ENCODE measurements at regions not wholly inside any gene's neighbourhood (a gene's known extent, or its start where the extent isn't known, plus 50 kb on each side); places are given as distances from the start of the nearest gene placed in this dataset.

DNA sequence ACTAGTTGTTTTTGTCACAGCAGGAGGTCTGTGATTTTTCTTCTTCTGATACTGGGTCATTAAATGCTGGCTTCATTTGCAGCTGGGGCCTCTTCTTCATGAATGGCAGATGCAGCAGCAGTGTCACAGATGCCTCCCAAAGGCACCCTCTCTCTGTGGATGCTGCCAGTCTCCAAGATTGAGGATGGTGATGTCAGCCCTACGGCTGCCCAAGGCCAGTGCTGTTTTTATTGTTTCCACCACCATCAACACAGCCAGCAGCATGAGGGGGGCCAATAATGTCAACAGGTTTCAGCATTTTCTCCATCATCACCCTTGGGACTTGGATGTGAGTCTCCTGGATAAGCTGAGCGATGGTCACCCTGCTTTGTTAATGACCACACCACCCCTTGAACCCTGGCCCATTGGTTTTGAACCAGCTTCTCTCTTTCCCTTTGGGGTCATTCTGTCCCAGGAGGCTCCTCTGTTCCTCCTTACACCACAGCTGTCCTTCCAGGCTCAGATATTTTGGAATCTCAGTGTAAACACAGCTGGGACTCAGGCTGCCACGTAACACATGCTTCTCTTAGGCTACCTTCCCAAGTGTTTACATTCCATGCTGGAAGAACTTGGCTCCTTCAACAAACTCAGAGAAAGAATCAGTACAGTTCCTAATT is 151.7 kb upstream of the DDHD1 start:
- TF ChIP-seq EZH2 (IDR thresholded peaks at IDR 0.05; ENCODE audit: borderline replicate concordance, low read length) (no peak), CTCF (IDR thresholded peaks at IDR 0.05; ENCODE audit: low read length) (no peak)
- H3K4me3 ChIP-seq (ENCODE audit: low read depth, low read length, poor library complexity, severe bottlenecking), result no peak overlapping the region
- H3K9me2 ChIP-seq (ENCODE audit: low read depth, low read length), result no peaks in the 10 kb centered on the region
- H3K27me3 ChIP-seq (ENCODE audit: insufficient read depth, low read length), result no peaks in the 10 kb centered on the region
- H3K4me2 ChIP-seq (ENCODE audit: low read length), result no peak overlapping the region
- no peaks in the 10 kb centered on the region for H3K4me1 ChIP-seq (ENCODE audit: insufficient read depth, low read length, severe bottlenecking)
- H3F3A ChIP-seq (ENCODE audit: insufficient read depth, low read length), result no peaks in the 10 kb centered on the region
- H4K20me1 ChIP-seq (ENCODE audit: insufficient read depth, low read length), result no peaks in the 10 kb centered on the region
- H3K27ac ChIP-seq (ENCODE audit: low read depth, low read length, poor library complexity, severe bottlenecking), result no peak overlapping the region
- H3K79me2 ChIP-seq (ENCODE audit: insufficient read depth, low read length), result no peaks in the 10 kb centered on the region
- no peak overlapping the region for H3K9ac ChIP-seq (ENCODE audit: low read length)
- H3K36me3 ChIP-seq (ENCODE audit: insufficient read depth, low read length), result no peaks in the 10 kb centered on the region
- no peaks in the 10 kb centered on the region for H3K9me3 ChIP-seq (ENCODE audit: low read length)
- H2AFZ ChIP-seq (ENCODE audit: low read length), result no peak overlapping the region

- no peak overlapping the region for H3K27ac ChIP-seq (ENCODE audit: low read depth, low read length, poor library complexity, severe bottlenecking)
- H3K4me2 ChIP-seq (ENCODE audit: low read length), result no peak overlapping the region
- H3K4me1 ChIP-seq (ENCODE audit: insufficient read depth, low read length, severe bottlenecking), result no peaks in the 10 kb centered on the region
- H4K20me1 ChIP-seq (ENCODE audit: insufficient read depth, low read length), result no peaks in the 10 kb centered on the region
- H3K36me3 ChIP-seq (ENCODE audit: insufficient read depth, low read length), result no peaks in the 10 kb centered on the region
- H3K4me3 ChIP-seq (ENCODE audit: low read depth, low read length, poor library complexity, severe bottlenecking), result no peak overlapping the region
- no peaks in the 10 kb centered on the region for H3F3A ChIP-seq (ENCODE audit: insufficient read depth, low read length)
- H3K27me3 ChIP-seq (ENCODE audit: insufficient read depth, low read length), result no peaks in the 10 kb centered on the region
- no peak overlapping the region for H3K9ac ChIP-seq (ENCODE audit: low read length)
- TF ChIP-seq CTCF (IDR thresholded peaks at IDR 0.05; ENCODE audit: low read length) (peak; percentile 67), EZH2 (IDR thresholded peaks at IDR 0.05; ENCODE audit: borderline replicate concordance, low read length) (no peak)
- no peaks in the 10 kb centered on the region for H3K9me2 ChIP-seq (ENCODE audit: low read depth, low read length)
- H2AFZ ChIP-seq (ENCODE audit: low read length), result no peak overlapping the region
- H3K79me2 ChIP-seq (ENCODE audit: insufficient read depth, low read length), result no peaks in the 10 kb centered on the region
- no peaks in the 10 kb centered on the region for H3K9me3 ChIP-seq (ENCODE audit: low read length)
Measured at GRCh38 chr14:53295985-53296582, 143.0 kb upstream of the DDHD1 start.

DNA sequence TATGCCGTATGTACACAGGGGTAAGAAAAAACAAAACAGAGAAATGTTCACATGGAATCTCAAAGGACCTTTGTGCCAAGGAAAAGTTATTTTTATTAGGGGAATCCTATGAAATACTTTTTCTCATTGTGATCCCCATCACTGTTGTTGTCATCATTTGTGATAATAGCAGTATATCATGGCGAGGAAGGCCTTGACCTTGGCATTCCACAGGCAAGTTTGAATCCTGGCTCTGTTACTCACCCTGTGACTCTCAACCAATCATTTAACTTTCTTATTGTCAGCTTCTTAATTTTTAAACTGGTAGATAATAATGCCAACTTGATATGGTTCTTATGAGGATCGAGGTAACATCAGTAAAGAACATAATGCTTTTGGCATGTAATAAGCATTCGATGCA is 142.2 kb upstream of the DDHD1 start:
- Histone ChIP-seq H3K9ac (ENCODE audit: low read length) (no peak overlapping the region), H3K79me2 (ENCODE audit: insufficient read depth, low read length) (no peaks in the 10 kb centered on the region), H3K36me3 (ENCODE audit: insufficient read depth, low read length) (no peaks in the 10 kb centered on the region), H3K4me3 (ENCODE audit: low read depth, low read length, poor library complexity, severe bottlenecking) (no peak overlapping the region), H2AFZ (ENCODE audit: low read length) (no peak overlapping the region), H4K20me1 (ENCODE audit: insufficient read depth, low read length) (no peaks in the 10 kb centered on the region), H3K4me1 (ENCODE audit: insufficient read depth, low read length, severe bottlenecking) (no peaks in the 10 kb centered on the region), H3F3A (ENCODE audit: insufficient read depth, low read length) (no peaks in the 10 kb centered on the region), H3K9me2 (ENCODE audit: low read depth, low read length) (no peaks in the 10 kb centered on the region), H3K27ac (ENCODE audit: low read depth, low read length, poor library complexity, severe bottlenecking) (no peak overlapping the region), H3K9me3 (ENCODE audit: low read length) (no peaks in the 10 kb centered on the region), H3K4me2 (ENCODE audit: low read length) (no peak overlapping the region), H3K27me3 (ENCODE audit: insufficient read depth, low read length) (no peaks in the 10 kb centered on the region)
- TF ChIP-seq EZH2 (IDR thresholded peaks at IDR 0.05; ENCODE audit: borderline replicate concordance, low read length), result no peak
- TF ChIP-seq CTCF (IDR thresholded peaks at IDR 0.05; ENCODE audit: low read length), result no peak
